HG03060 (cell line): ENCODE measurements at regions not wholly inside any gene's neighbourhood (a gene's known extent, or its start where the extent isn't known, plus 50 kb on each side); places are given as distances from the start of the nearest gene placed in this dataset.

Source experiments
- ATAC-seq: cut with Tn5 transposase; IDR thresholded peaks from one replicate; pipeline ENCODE4 v1.9.1; 2021; ENCODE audit warnings: low read depth, moderate number of reproducible peaks; ENCODE audit not compliant: unreplicated experiment

- no peak for ATAC-seq
Observed at GRCh38 chr11:115885535-115886421, 381.6 kb upstream of the CADM1 start.

GRCh38 chr11:115884800-115885534 lies 380.8 kb upstream of the CADM1 start:
- ATAC-seq = no peak

DNA sequence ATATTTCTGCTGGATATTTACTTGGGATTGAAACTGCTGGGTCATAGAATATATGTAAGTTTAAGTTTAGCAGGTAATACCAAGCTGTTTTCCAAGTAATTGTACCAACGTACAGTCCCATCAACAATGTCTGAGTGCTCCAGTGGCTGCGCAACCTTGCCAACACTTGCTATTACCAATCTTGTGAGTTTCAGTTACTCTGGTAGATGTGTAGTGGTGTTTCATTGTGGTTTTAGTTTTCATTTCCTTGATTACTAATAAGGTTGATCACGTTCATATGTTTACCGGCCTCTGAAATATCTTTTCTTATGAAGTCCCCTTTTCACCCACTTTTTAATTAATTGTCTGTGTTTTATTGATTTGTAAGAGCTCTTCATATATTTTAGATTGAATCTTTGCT lies 370.6 kb upstream of the CADM1 start:
- ATAC-seq = peak; percentile 85

GRCh38 chr11:115873813-115874212 lies 369.6 kb upstream of the CADM1 start:
- no peak for ATAC-seq

DNA sequence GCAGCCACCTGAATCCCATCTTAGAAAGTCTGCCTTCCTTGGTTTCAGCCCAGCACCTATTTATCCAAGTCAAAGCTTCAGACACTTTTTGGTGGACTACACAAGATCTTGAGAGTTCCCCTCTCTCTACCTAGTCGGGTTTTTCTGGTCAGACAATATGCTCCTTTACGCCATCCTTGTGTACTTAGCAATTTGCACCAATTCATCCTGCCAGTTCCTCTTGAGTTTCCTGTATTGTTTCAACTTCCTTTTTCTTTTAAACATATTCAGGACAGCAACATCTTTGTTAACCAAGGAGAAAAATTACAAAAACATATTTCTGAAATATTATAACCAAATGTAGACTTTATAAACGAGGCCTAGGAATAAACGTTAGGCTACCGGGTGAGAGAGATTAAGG lies 368.2 kb upstream of the CADM1 start:
- no peak for ATAC-seq

GRCh38 chr11:115871161-115871760 lies 367.0 kb upstream of the CADM1 start:
- no peak for ATAC-seq

DNA sequence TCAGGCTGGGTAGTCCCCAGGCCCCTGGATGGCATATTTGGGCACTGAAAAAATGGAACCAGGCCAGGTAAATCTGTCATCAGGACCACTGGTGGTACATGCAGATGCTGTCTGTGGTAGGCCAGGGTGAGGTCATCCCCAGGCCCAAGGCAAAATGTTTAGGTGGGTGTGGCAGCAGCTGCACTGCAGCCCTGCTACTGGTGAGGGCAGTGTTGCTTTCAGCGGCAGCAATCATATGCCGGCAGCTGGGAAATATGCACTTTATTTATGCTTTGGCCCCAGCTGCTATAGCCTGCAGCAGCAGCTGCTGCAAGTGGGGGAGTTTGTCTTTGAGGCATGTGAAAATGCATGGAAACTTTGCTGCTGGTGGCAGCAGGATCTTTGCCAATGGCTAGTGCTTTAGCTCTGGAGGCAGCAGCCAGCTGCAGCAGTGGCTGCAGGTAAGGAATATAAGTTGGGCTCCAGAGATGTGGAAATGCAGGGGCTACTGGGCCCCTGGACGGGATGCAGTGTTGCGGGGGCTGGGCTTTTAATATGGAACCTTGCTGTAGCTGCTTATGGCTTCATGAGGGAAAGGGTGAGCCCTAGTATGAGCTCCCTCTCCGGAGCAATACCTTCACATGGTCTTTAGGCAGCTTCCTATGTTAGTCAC lies 365.7 kb upstream of the CADM1 start:
- ATAC-seq = peak; percentile 75

DNA sequence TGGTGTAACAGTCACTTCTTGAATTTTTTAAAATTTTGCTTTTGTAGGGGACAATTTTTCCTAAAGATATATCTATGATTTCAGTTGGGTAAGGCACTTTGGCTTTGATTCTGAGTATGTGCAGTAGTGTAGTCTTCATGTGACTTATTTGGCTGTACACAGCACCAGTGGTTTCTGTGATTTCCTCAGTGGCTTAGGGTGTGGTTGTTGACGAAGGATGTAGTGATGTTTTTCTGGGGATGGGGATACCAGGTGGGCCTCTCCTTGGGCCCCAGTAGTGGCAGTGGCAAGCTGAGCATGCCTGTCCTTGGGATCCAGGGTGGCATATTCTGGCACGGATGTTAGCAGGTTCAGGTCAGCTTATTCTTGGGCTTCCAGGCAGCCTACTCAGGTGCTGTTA lies 364.9 kb upstream of the CADM1 start:
- no peak for ATAC-seq

DNA sequence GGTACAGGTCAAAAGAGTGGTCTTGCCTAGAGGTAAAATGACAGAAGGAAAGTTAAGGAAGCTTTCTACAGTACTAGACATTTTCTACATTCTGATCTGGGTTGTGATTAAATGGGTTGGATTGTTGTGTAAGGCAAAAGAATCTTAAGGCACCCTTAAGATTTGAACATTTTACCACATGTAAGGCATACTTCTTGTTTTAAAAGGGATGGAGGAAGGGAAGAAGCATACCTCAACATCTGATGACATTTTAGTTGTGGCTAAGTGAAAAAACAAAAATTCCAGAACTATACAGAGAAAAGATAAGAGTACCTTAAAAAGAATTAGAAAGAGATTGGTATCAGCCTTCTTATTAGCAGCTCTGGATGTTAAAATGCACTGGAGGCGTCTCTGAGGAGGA lies 356.0 kb upstream of the CADM1 start:
- ATAC-seq = no peak

- no peak for ATAC-seq
Observed at GRCh38 chr11:115848611-115849010, 344.4 kb upstream of the CADM1 start.

DNA sequence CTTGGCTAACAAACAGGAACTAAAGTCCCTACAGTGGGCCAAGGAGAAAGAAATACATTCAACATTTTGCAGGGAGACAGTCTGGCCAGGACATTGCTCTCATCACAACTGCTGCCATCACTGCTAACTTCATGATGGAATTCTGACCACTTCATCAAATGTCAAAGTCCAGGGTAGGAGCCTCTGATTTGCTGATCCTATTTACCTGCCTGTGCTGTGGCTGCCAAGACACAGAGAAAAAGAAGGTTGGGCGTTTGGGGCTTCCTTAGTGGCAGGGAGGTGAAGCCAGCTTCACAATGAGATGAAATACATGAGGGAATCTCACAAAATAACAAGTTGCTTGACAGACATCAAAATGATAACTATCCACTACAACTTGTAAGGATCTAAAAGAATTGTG lies 343.9 kb upstream of the CADM1 start:
- ATAC-seq = no peak

GRCh38 chr11:115845872-115846271 lies 341.7 kb upstream of the CADM1 start:
- no peak for ATAC-seq

- ATAC-seq = no peak
Observed at GRCh38 chr11:115843685-115844084, 339.5 kb upstream of the CADM1 start.

GRCh38 chr11:115843111-115843510 lies 338.9 kb upstream of the CADM1 start:
- no peak for ATAC-seq

- ATAC-seq = no peak
Observed at GRCh38 chr11:115820026-115820425, 315.8 kb upstream of the CADM1 start.

- ATAC-seq = no peak
Observed at GRCh38 chr11:115819014-115819413, 314.8 kb upstream of the CADM1 start.

- no peak for ATAC-seq
Observed at GRCh38 chr11:115817844-115818468, 313.7 kb upstream of the CADM1 start.

DNA sequence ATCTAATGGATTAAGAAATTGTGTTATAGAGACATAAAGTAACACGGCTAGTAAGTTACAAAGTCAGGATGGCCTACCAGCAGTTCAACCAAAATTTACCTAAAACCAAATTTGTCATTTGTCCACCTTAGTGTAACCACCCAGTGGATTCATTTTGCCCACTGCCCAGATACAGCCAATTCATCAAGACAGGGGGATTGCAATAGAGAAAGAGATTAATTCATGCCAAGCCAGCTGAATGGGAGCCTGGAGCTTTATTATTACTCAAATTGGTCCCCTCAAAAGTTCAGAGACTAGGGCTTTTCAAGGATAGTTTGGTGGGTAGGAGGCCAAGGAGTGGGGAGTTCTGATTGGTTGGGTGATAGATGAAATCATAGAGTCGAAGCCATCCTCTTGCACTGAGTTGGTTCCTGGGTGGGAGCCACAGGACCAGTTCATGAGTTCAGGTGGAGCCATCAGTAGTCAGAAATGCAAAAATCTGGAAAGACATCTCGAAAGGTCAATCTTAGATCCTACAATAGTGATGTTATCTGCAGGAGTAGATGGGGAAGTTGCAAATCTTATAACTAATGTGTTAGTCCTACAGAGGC lies 304.2 kb upstream of the CADM1 start:
- no peak for ATAC-seq

DNA sequence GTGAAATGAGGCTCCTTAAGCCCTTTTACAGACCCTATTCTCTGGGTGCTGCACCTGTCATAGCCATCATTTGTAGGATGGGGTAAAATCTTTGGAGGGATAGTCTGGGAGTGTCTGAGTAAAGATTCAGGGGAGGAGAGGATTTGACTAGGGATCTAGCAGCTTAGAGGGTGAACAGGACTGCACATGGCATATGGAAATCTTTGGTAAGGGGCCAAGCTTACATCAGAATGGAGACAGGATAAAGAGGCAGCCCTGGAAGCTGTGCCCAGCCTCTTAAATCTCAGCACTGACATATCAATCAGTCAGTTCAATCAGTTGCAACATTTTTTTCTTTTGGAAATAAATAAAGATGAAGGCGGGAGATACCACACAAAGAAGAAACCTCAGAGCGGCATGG lies 301.8 kb upstream of the CADM1 start:
- no peak for ATAC-seq

GRCh38 chr11:115803073-115803740 lies 299.0 kb upstream of the CADM1 start:
- no peak for ATAC-seq
